PC-3 (cell line): ENCODE measurements at regions not wholly inside any gene's neighbourhood (a gene's known extent, or its start where the extent isn't known, plus 50 kb on each side); places are given as distances from the start of the nearest gene placed in this dataset.

ENCODE experiments used
- ATAC-seq: fragments of 200-7000 bp; cut with Tn5 transposase; 2 replicates; pipeline ENCODE4 v1.9.1; 2020; ENCODE audit warnings: mild to moderate bottlenecking, moderate library complexity
- BruUV-seq: library from RNA; stranded (reverse); fragments of 400-500 nt; replicated peaks from 2 replicates; lab custom pipeline; 2021; lab: Mats Ljungman, UMichigan
- CTCF ChIA-PET: fragments of 300-600 bp; sonication (Branson Sonifier 250); formaldehyde crosslinking; loops from one replicate; lab custom pipeline; 2022; ENCODE audit warnings: antibody characterized with exemption; lab: Charles Lee
- POLR2A ChIA-PET: fragments of 300-600 bp; sonication (Branson Sonifier 250); formaldehyde crosslinking; loops from one replicate; lab custom pipeline; 2022; ENCODE audit warnings: antibody characterized with exemption; ENCODE audit not compliant: unreplicated experiment; lab: Charles Lee
- DNase-seq: peaks from one replicate; pipeline ENCODE4 v3.0.0-alpha.2; 2015
- H2AFZ ChIP-seq: fragments of 300-600 bp; sonication (generic); 2 replicates; pipeline ENCODE4 v1.6.0; 2016; ENCODE audit warnings: antibody characterized with exemption, low read length
- H3F3A ChIP-seq: fragments of 300-600 bp; sonication (generic); one replicate; pipeline ENCODE4 v1.6.0; 2017; ENCODE audit warnings: antibody characterized with exemption, low read length, control low read depth, mild to moderate bottlenecking; ENCODE audit not compliant: unreplicated experiment
- H3K27ac ChIP-seq: fragments of 300-600 bp; sonication (generic); 2 replicates; pipeline ENCODE4 v1.5.1; 2016; ENCODE audit warnings: mild to moderate bottlenecking, low read length
- H3K27me3 ChIP-seq: fragments of 300-600 bp; sonication (generic); 2 replicates; pipeline ENCODE4 v1.6.1; 2016; ENCODE audit warnings: low read length, mixed read lengths
- H3K36me3 ChIP-seq: fragments of 300-600 bp; sonication (generic); 2 replicates; pipeline ENCODE4 v1.6.1; 2016; ENCODE audit warnings: low read depth, mixed run types, low read length, mixed read lengths
- H3K4me1 ChIP-seq: fragments of 300-600 bp; sonication (generic); 2 replicates; pipeline ENCODE4 v1.5.1; 2016; ENCODE audit warnings: low read length; ENCODE audit not compliant: insufficient read depth
- H3K4me2 ChIP-seq: fragments of 300-600 bp; sonication (generic); 2 replicates; pipeline ENCODE4 v1.6.0; 2016; ENCODE audit warnings: low read length
- H3K4me3 ChIP-seq: fragments of 300-600 bp; sonication (generic); 2 replicates; pipeline ENCODE4 v1.5.1; 2016; ENCODE audit warnings: mild to moderate bottlenecking, low read length, mixed read lengths
- H3K79me2 ChIP-seq: fragments of 300-600 bp; sonication (generic); 2 replicates; pipeline ENCODE4 v1.6.1; 2017; ENCODE audit warnings: low read length, mixed read lengths
- H3K9ac ChIP-seq: fragments of 300-600 bp; sonication (generic); 2 replicates; pipeline ENCODE4 v1.6.0; 2016; ENCODE audit warnings: mild to moderate bottlenecking, low read length
- H3K9me2 ChIP-seq: fragments of 300-600 bp; sonication (generic); replicated peaks from 2 replicates; pipeline ENCODE4 v1.6.1; 2016; ENCODE audit warnings: mixed run types, low read length, mixed read lengths
- H3K9me3 ChIP-seq: fragments of 300-600 bp; sonication (generic); 2 replicates; pipeline ENCODE4 v1.6.1; 2016; ENCODE audit warnings: low read length, mixed read lengths
- H4K20me1 ChIP-seq: fragments of 300-600 bp; sonication (generic); 2 replicates; pipeline ENCODE4 v1.6.1; 2016; ENCODE audit warnings: low read length, mixed read lengths
- EZH2 ChIP-seq: fragments of 300-600 bp; sonication (generic); IDR thresholded peaks from one replicate; pipeline ENCODE4 v1.6.1; 2017; ENCODE audit warnings: antibody characterized with exemption, mild to moderate bottlenecking, low read length; ENCODE audit not compliant: unreplicated experiment
- EZH2phosphoT487 ChIP-seq: fragments of 300-600 bp; sonication (generic); IDR thresholded peaks from 2 replicates; pipeline ENCODE4 v1.6.1; 2018; ENCODE audit warnings: mild to moderate bottlenecking, antibody characterized with exemption, low read length, borderline replicate concordance
- intact Hi-C: fragments of 100-400 bp; cut with micrococcal nuclease; formaldehyde crosslinking; loops from 2 replicates; pipeline ENCODE4 v1.9.0; 2023
- TF ChIP-seq, protein P1 (sequence below): fragments of 300-600 bp; sonication (generic); conservative IDR thresholded peaks from 2 replicates; pipeline ENCODE4 v1.5.1; 2017; ENCODE audit warnings: antibody characterized with exemption, low read depth, mild to moderate bottlenecking, low read length

DNA sequence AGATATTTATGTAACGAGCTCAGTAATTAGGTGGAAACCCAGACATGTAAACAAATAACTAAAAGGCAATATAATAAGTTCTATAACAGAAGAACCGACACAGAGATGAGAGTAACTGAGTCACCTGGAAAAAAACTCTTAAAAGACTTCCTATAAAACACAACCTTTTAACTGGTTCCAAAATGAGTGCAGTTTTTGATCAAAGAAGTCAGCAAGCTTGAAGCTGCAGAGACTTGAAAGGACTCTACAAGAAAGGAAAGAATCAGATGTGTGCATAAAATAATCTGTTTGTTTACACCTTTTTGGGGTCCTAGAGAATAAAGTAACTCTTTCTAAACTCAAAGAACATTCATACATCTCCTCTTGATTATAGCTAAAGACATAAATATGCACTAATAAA, 560.4 kb upstream of the CCDC54 start:
- ChIA-PET POLR2A (no interaction called here), CTCF (no interaction called here)
- ATAC-seq (peak; percentile 33; the same call in 1 of the 2 replicates), DNase-seq (no peak)
- H3K4me1 ChIP-seq: no peaks in the 10 kb centered on the region
- no peak overlapping the region for H2AFZ ChIP-seq
- no peak overlapping the region for H3K27ac ChIP-seq
- BruUV-seq: no TSS peak
- H3K4me3 ChIP-seq: no peak overlapping the region
- no peaks in the 10 kb centered on the region for H3K9me3 ChIP-seq
- intact Hi-C loops: no loop called here
- no peaks in the 10 kb centered on the region for H3K36me3 ChIP-seq
- H3K27me3 ChIP-seq: no peaks in the 10 kb centered on the region
- no peaks in the 10 kb centered on the region for H3F3A ChIP-seq
- no peaks in the 10 kb centered on the region for H3K79me2 ChIP-seq
- no peaks in the 10 kb centered on the region for H4K20me1 ChIP-seq
- H3K9me2 ChIP-seq: no peaks in the 10 kb centered on the region
- TF ChIP-seq, protein P1, sequence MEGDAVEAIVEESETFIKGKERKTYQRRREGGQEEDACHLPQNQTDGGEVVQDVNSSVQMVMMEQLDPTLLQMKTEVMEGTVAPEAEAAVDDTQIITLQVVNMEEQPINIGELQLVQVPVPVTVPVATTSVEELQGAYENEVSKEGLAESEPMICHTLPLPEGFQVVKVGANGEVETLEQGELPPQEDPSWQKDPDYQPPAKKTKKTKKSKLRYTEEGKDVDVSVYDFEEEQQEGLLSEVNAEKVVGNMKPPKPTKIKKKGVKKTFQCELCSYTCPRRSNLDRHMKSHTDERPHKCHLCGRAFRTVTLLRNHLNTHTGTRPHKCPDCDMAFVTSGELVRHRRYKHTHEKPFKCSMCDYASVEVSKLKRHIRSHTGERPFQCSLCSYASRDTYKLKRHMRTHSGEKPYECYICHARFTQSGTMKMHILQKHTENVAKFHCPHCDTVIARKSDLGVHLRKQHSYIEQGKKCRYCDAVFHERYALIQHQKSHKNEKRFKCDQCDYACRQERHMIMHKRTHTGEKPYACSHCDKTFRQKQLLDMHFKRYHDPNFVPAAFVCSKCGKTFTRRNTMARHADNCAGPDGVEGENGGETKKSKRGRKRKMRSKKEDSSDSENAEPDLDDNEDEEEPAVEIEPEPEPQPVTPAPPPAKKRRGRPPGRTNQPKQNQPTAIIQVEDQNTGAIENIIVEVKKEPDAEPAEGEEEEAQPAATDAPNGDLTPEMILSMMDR: no peak
- no peak for TF ChIP-seq EZH2phosphoT487
- TF ChIP-seq EZH2: no peak
- no peak overlapping the region for H3K4me2 ChIP-seq
- no peak overlapping the region for H3K9ac ChIP-seq

DNA sequence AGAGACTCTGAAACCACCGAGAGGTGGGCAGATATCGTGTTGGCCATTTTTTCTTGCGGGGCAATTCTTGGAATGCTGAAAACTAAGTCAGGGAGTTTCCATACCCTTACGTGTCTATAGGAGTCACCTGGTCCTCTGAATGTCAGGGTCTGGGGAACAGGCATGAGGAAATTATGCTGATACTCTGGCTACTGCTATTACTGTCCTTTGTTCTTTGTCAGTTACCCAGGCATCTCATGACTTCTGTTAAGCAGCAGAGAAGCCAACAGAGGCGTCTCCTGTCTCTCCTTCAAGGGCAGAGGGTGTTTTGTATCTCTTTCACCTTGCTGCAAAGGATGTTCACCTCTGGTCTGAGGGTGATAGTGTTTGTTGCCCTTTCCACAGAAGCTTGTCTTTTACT, 559.5 kb upstream of the CCDC54 start:
- POLR2A ChIA-PET: no interaction called here
- Histone ChIP-seq H2AFZ (no peak overlapping the region), H3K4me1 (no peaks in the 10 kb centered on the region), H3K79me2 (no peaks in the 10 kb centered on the region), H4K20me1 (no peaks in the 10 kb centered on the region), H3K4me2 (no peak overlapping the region), H3K9me3 (no peaks in the 10 kb centered on the region), H3K9me2 (no peaks in the 10 kb centered on the region), H3K4me3 (no peak overlapping the region), H3F3A (no peaks in the 10 kb centered on the region), H3K27ac (no peak overlapping the region), H3K9ac (no peak overlapping the region), H3K36me3 (no peaks in the 10 kb centered on the region), H3K27me3 (no peaks in the 10 kb centered on the region)
- no TSS peak for BruUV-seq
- DNase-seq (no peak), ATAC-seq (no peak)
- CTCF ChIA-PET: no interaction called here
- TF ChIP-seq, protein P1: no peak
- no peak for TF ChIP-seq EZH2phosphoT487
- intact Hi-C loops: no loop called here

DNA sequence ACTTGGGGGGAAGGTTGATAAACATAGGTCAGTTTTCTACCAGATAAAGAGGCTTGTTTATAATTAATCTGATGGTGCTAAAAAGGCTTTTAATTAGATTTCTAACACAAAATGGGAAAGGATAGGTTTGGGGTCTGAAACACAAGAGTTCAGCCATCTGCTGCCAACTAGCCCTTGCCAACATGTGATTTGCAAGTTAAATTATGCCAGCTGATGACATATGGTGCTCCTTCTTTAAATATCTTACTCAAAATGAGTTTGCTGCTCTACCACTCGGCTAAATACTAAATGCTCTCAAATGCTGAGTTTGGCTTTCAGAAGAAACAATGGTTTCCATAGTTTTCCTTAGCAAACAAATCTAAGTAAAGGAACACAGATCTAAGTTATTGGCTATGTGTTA, 557.8 kb upstream of the CCDC54 start:
- H3K4me2 ChIP-seq: no peak overlapping the region
- no peaks in the 10 kb centered on the region for H3K36me3 ChIP-seq
- TF ChIP-seq EZH2phosphoT487 (no peak), EZH2 (no peak)
- TF ChIP-seq, protein P1: no peak
- no peaks in the 10 kb centered on the region for H3F3A ChIP-seq
- H3K27ac ChIP-seq: no peak overlapping the region
- ChIA-PET CTCF (no interaction called here), POLR2A (no interaction called here)
- no peak overlapping the region for H3K9ac ChIP-seq
- H3K4me3 ChIP-seq: no peak overlapping the region
- H4K20me1 ChIP-seq: no peaks in the 10 kb centered on the region
- no peaks in the 10 kb centered on the region for H3K27me3 ChIP-seq
- intact Hi-C loops: no loop called here
- H3K9me3 ChIP-seq: no peaks in the 10 kb centered on the region
- no peak for DNase-seq
- H3K79me2 ChIP-seq: no peaks in the 10 kb centered on the region
- no peaks in the 10 kb centered on the region for H3K9me2 ChIP-seq
- ATAC-seq: no peak
- BruUV-seq: no TSS peak
- H2AFZ ChIP-seq: no peak overlapping the region
- H3K4me1 ChIP-seq: no peaks in the 10 kb centered on the region; the same call in 1 of the 2 replicates
